Cardiac muscle cell (in vitro differentiated cells and primary cell): ENCODE measurements at regions not wholly inside any gene's neighbourhood (a gene's known extent, or its start where the extent isn't known, plus 50 kb on each side); places are given as distances from the start of the nearest gene placed in this dataset.
A peak's percentile ranks its signal among the peaks of the same experiment; 100 is the strongest.
"Not testable (repeated sequence)": the region's sequence is repeated elsewhere in the genome, so short reads cannot be mapped to it uniquely, and the experiment has no call there.

Source experiments
- DNase-seq, 2 donors: peaks; one replicate each; pipeline versions ENCODE4 v3.0.0 to v3.0.0-alpha.2; 2010 to 2017; ENCODE audit warnings: low read depth in 1 of 2, low spot score in 1 of 2
- H3K27ac ChIP-seq: fragments of 200-600 bp; sonication (generic); 2 replicates; pipeline ENCODE4 v1.5.1; 2016
- H3K27me3 ChIP-seq: fragments of 200-600 bp; sonication (generic); 2 replicates; pipeline ENCODE4 v1.6.0; 2016; ENCODE audit warnings: control low read depth
- H3K36me3 ChIP-seq: fragments of 200-600 bp; sonication (generic); 2 replicates; pipeline ENCODE4 v1.5.1; 2016; ENCODE audit warnings: control low read depth
- H3K4me1 ChIP-seq: fragments of 200-600 bp; sonication (generic); 2 replicates; pipeline ENCODE4 v1.8.1; 2017; ENCODE audit warnings: low read depth, mild to moderate bottlenecking, mixed run types
- H3K4me3 ChIP-seq: fragments of 200-600 bp; sonication (generic); 2 replicates; pipeline ENCODE4 v1.5.1; 2016; ENCODE audit warnings: mild to moderate bottlenecking
- H3K9me3 ChIP-seq: fragments of 200-600 bp; sonication (generic); 2 replicates; pipeline ENCODE4 v1.5.1; 2017; ENCODE audit warnings: low read depth, mild to moderate bottlenecking, control low read depth
- CTCF ChIP-seq: IDR thresholded peaks from 2 replicates; pipeline ENCODE4 v1.5.1; 2012; ENCODE audit warnings: low read depth, mild to moderate bottlenecking, low read length

DNA sequence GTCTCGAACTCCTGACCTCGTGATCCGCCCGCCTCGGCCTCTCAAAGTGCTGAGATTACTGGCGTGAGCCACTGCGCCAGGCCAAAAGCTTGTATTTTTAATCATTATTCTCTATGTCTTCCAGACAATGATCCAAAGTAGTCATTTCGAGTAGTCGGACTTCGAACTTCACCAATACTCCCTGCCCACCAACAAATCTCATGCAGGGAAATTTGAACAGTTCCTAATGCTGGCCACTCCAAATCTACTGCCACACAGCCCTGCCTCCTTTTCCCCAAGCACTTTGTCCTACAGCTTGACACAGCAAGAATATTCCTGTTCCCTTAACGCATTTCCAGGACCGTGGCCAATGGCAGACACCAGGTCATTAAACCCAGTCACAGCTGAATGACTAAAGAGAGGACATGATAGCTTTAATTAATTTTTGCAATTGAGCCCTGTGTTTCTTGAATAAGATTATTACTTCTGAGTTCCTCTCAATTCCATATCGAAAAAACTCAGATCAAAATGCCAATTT lies 142.3 kb upstream of the NRP1 start:
- no peak for TF ChIP-seq CTCF
- no peak for DNase-seq
- no peak overlapping the region for H3K4me3 ChIP-seq
- H3K9me3 ChIP-seq: no peaks in the 10 kb centered on the region
- no peaks in the 10 kb centered on the region for H3K36me3 ChIP-seq
- no peak overlapping the region for H3K27ac ChIP-seq
- no peaks in the 10 kb centered on the region for H3K4me1 ChIP-seq
- H3K27me3 ChIP-seq: no peaks in the 10 kb centered on the region

DNA sequence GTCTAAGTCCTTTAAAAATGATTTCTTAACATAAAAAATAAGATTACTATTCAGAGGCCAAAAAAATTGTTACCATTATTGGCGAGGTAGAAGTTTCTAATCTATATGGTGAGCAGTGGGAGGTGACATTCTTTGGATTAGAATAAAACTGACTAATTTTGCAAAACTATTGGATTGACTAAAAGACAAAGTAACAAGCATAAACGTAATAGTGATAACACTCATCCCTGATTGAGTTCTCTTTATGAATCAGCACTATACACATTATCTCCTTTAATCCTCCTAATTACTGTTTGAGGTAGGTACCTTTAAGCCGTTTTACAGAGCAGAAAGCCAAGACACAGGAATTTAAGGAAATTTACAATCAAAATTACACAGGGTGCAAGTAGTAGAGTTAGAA lies 139.2 kb upstream of the NRP1 start:
- no peaks in the 10 kb centered on the region for H3K36me3 ChIP-seq
- DNase-seq: no peak
- no peaks in the 10 kb centered on the region for H3K9me3 ChIP-seq
- no peaks in the 10 kb centered on the region for H3K4me1 ChIP-seq
- no peak overlapping the region for H3K27ac ChIP-seq
- TF ChIP-seq CTCF: no peak
- H3K27me3 ChIP-seq: no peaks in the 10 kb centered on the region
- H3K4me3 ChIP-seq: no peak overlapping the region

DNA sequence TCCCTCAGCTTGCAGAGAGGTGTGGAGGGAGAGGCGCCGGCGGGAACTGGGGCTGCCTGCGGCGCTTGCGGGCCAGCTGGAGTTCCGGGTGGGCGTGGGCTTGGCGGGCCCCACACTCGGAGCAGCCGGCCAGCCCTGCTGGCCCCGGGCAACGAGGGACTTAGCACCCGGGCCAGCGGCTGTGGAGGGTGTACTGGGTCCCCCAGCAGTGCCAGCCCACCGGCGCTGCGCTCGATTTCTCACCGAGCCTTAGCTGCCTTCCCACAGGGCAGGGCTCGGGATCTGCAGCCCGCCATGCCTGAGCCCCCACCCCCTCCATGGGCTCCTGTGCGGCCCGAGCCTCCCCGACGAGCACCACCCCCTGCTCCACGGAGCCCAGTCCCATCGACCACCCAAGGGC lies 133.5 kb upstream of the NRP1 start:
- not testable (repeated sequence) for H3K27ac ChIP-seq, H3K27me3 ChIP-seq, DNase-seq, H3K36me3 ChIP-seq, H3K4me1 ChIP-seq, H3K4me3 ChIP-seq, H3K9me3 ChIP-seq

DNA sequence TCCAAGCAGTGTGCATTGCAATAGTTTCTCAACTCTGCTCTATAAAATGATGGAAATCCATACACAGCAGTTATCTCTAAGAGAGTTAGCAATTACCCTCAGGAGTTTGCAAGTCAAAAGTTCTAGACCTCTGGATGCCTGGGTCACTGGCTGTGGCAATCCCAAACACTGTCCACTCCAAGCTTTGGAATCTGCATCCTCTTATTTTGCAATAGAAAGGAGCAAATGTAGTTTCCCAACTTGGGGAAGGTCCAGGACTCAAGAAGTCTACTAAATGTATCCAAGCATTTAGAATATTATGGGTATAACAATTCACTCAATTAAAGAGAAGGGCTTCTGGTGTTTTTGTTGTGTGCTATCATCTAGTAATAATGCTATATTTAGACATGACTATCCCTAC lies 131.3 kb upstream of the NRP1 start:
- no peaks in the 10 kb centered on the region for H3K27me3 ChIP-seq
- no peak overlapping the region for H3K27ac ChIP-seq
- TF ChIP-seq CTCF: no peak
- H3K9me3 ChIP-seq: no peaks in the 10 kb centered on the region
- H3K36me3 ChIP-seq: no peaks in the 10 kb centered on the region
- DNase-seq: peak in 1 of 2 donors; percentile 15
- H3K4me1 ChIP-seq: peaks cover 9% of the 10 kb centered on the region
- H3K4me3 ChIP-seq: no peak overlapping the region

DNA sequence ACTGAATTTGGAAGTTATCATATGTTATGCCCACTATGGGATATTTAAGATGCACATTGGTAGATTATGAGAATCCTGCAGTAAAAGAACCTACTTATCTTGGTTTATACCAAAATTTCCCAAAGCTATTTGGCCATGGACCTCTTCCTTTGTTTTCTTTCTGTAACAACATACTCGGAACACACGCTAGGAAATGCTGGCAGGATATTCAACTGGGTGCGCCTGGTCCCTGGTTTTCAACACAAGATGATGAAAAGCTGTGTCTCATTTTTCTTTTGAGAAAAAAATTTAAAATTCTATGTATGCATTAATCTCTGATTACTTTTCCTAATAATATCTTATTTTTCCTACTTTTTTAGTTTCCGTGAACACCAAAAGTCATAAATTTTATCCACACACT lies 128.5 kb upstream of the NRP1 start:
- H3K27me3 ChIP-seq: no peaks in the 10 kb centered on the region
- no peak for DNase-seq
- peaks cover 20% of the 10 kb centered on the region for H3K4me1 ChIP-seq
- H3K27ac ChIP-seq: no peak overlapping the region
- TF ChIP-seq CTCF: no peak
- no peak overlapping the region for H3K4me3 ChIP-seq
- no peaks in the 10 kb centered on the region for H3K9me3 ChIP-seq
- H3K36me3 ChIP-seq: no peaks in the 10 kb centered on the region

DNA sequence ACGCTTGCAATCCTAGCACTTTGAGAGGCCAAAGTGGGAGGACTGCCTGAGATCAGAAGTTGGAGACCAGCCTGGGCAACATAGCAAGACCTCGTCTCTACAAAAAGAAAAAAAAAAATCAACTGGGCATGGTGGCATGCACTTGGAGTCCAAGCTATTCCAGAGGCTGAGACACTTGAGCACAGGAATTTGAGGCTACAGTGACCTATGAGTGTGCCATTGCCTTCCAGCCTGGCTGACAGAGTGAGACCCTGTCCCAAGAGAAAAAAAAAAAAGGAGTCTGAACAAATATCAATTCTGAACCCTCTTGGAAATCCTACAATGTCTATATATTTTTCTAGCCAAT lies 126.8 kb upstream of the NRP1 start:
- H3K36me3 ChIP-seq: no peaks in the 10 kb centered on the region
- H3K4me3 ChIP-seq: no peak overlapping the region
- no peaks in the 10 kb centered on the region for H3K9me3 ChIP-seq
- H3K27ac ChIP-seq: peak overlapping the region; percentile 95
- H3K27me3 ChIP-seq: no peaks in the 10 kb centered on the region
- TF ChIP-seq CTCF: no peak
- H3K4me1 ChIP-seq: peaks cover 20% of the 10 kb centered on the region
- peak in 1 of 2 donors; percentile 17 for DNase-seq
